HG02938 (cell line): ENCODE measurements at regions not wholly inside any gene's neighbourhood (a gene's known extent, or its start where the extent isn't known, plus 50 kb on each side); places are given as distances from the start of the nearest gene placed in this dataset.
"Not testable (repeated sequence)": the region's sequence is repeated elsewhere in the genome, so short reads cannot be mapped to it uniquely, and the experiment has no call there.

Experiments
- ATAC-seq: cut with Tn5 transposase; IDR thresholded peaks from one replicate; pipeline ENCODE4 v1.9.1; 2021; ENCODE audit warnings: mild to moderate bottlenecking, moderate library complexity; ENCODE audit not compliant: unreplicated experiment

- ATAC-seq: no peak
Observed at GRCh38 chr17:51347851-51348584, 87.7 kb downstream of the UTP18 start.

- no peak for ATAC-seq
Observed at GRCh38 chr17:51351080-51351479, 90.7 kb downstream of the UTP18 start.

- ATAC-seq: no peak
Observed at GRCh38 chr17:51351890-51352289, 91.5 kb downstream of the UTP18 start.

GRCh38 chr17:51352798-51353197, 92.5 kb downstream of the UTP18 start:
- no peak for ATAC-seq

- ATAC-seq: no peak
Observed at GRCh38 chr17:51353296-51353695, 93.0 kb downstream of the UTP18 start.

- ATAC-seq: no peak
Observed at GRCh38 chr17:51354936-51355335, 94.6 kb downstream of the UTP18 start.

- ATAC-seq: no peak
Observed at GRCh38 chr17:51355441-51356410, 95.4 kb downstream of the UTP18 start.

GRCh38 chr17:51359055-51359454, 98.7 kb downstream of the UTP18 start:
- no peak for ATAC-seq

- ATAC-seq: no peak
Observed at GRCh38 chr17:51362811-51363585, 102.7 kb downstream of the UTP18 start.

GRCh38 chr17:51365090-51365489, 104.7 kb downstream of the UTP18 start:
- no peak for ATAC-seq

- ATAC-seq: no peak
Observed at GRCh38 chr17:51366866-51367265, 106.5 kb downstream of the UTP18 start.

- not testable (repeated sequence) for ATAC-seq
Observed at GRCh38 chr17:51367836-51368235, 107.5 kb downstream of the UTP18 start.

GRCh38 chr17:51371732-51372151, 111.4 kb downstream of the UTP18 start:
- ATAC-seq: no peak

GRCh38 chr17:51372345-51373004, 112.1 kb downstream of the UTP18 start:
- peak; percentile 76 for ATAC-seq

- ATAC-seq: no peak
Observed at GRCh38 chr17:51373489-51374152, 113.3 kb downstream of the UTP18 start.

- no peak for ATAC-seq
Observed at GRCh38 chr17:51374209-51374608, 113.9 kb downstream of the UTP18 start.

GRCh38 chr17:51375771-51376170, 115.4 kb downstream of the UTP18 start:
- ATAC-seq: no peak

- no peak for ATAC-seq
Observed at GRCh38 chr17:51376739-51377138, 116.4 kb downstream of the UTP18 start.

GRCh38 chr17:51381262-51381661, 120.9 kb downstream of the UTP18 start:
- ATAC-seq: no peak

- no peak for ATAC-seq
Observed at GRCh38 chr17:51385208-51385607, 124.9 kb downstream of the UTP18 start.
